ENCODE measurements at regions not wholly inside any gene's neighbourhood (a gene's known extent, or its start where the extent isn't known, plus 50 kb on each side); places are given as distances from the start of the nearest gene placed in this dataset.
"Not testable (repeated sequence)": the region's sequence is repeated elsewhere in the genome, so short reads cannot be mapped to it uniquely, and the experiment has no call there.

DNA sequence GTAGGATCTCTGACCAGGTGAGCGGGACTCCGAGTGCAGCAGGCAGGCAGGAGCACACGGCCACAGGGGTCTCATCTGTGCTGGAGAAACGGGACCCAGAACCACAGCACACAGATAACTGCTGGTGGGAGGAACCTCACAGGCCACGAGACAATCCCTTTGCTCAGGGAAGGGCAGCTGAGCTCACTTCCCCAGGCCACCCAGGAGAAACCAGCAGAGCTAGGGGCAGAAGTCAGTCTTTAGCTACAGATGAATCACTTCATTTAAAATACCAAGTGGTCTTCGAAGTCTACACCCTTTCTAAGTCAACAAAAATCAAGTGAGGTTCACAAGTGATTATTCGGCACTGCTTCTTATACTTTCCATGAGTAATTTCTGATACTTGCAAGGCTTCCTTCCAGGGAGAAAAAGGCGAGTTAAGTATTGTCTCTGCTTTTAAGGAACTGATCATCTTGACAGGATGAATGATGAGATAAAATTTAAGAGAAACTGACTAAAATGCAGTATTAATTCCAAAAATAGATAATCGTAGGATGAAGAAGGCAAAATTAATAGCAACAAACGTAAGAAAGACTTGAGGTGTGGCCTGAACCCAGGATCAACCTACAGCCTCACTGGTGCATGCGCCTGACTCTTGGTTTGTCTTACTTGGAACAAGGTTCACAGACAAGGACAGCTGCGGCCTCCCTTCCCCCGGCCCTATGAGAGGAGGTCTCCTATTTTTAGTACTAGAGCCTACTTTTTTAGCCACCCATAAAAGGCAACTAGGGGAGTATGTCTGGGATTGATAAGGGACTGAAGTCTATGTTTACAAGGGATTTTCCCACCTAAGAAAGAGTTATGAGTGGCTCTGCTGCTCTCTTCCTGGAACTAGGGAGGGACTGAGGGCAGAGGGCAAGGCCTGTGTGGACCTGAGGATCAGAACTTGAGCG is 233.6 kb downstream of the TTLL2 start:
- intact Hi-C loops (cut with micrococcal nuclease): no loop called here
- Histone ChIP-seq H3K27me3 (ENCODE audit: low read length) (no peaks in the 10 kb centered on the region), H3K4me3 (ENCODE audit: low read length) (no peak overlapping the region), H3K4me1 (ENCODE audit: insufficient read depth, low read length) (no peaks in the 10 kb centered on the region), H3K27ac (ENCODE audit: low read length) (no peak overlapping the region), H3K36me3 (ENCODE audit: low read depth, low read length) (no peaks in the 10 kb centered on the region), H3K9ac (ENCODE audit: low read length) (no peak overlapping the region), H3K9me3 (ENCODE audit: low read length) (no peaks in the 10 kb centered on the region), H3K4me2 (ENCODE audit: low read length) (no peak overlapping the region), H3F3A (ENCODE audit: low read length, unreplicated experiment) (no peaks in the 10 kb centered on the region), H3K79me2 (ENCODE audit: low read length) (no peaks in the 10 kb centered on the region), H2AFZ (ENCODE audit: low read length) (no peak overlapping the region), H3K9me2 (replicated peaks; ENCODE audit: low read length) (no peaks in the 10 kb centered on the region), H4K20me1 (ENCODE audit: low read length) (no peaks in the 10 kb centered on the region)
- ChIA-PET POLR2A (ENCODE audit: unreplicated experiment) (no interaction called here), CTCF (no interaction called here)
- TF ChIP-seq EZH2 (IDR thresholded peaks at IDR 0.05; ENCODE audit: low read length, unreplicated experiment) (no peak), CTCF (conservative IDR thresholded peaks at IDR 0.05; ENCODE audit: low read depth, low read length) (no peak), EZH2phosphoT487 (IDR thresholded peaks at IDR 0.05; ENCODE audit: borderline replicate concordance, low read length) (no peak)
- ATAC-seq: no peak
- DNase-seq: no peak
- BruUV-seq (replicated peaks): no TSS peak

GRCh38 chr6:167559675-167560479 is 235.0 kb downstream of the TTLL2 start:
- Histone ChIP-seq H4K20me1 (ENCODE audit: low read length) (no peaks in the 10 kb centered on the region), H3K27ac (ENCODE audit: low read length) (no peak overlapping the region), H3K9me2 (replicated peaks; ENCODE audit: low read length) (no peaks in the 10 kb centered on the region), H3K36me3 (ENCODE audit: low read depth, low read length) (no peaks in the 10 kb centered on the region), H3F3A (ENCODE audit: low read length, unreplicated experiment) (no peaks in the 10 kb centered on the region), H3K79me2 (ENCODE audit: low read length) (no peaks in the 10 kb centered on the region), H3K9me3 (ENCODE audit: low read length) (no peaks in the 10 kb centered on the region), H3K9ac (ENCODE audit: low read length) (no peak overlapping the region), H3K4me1 (ENCODE audit: insufficient read depth, low read length) (no peaks in the 10 kb centered on the region), H3K4me3 (ENCODE audit: low read length) (no peak overlapping the region), H2AFZ (ENCODE audit: low read length) (no peak overlapping the region), H3K4me2 (ENCODE audit: low read length) (no peak overlapping the region), H3K27me3 (ENCODE audit: low read length) (no peaks in the 10 kb centered on the region)
- ChIA-PET POLR2A (ENCODE audit: unreplicated experiment) (no interaction called here), CTCF (no interaction called here)
- ATAC-seq (no peak), DNase-seq (no peak)
- intact Hi-C loops (cut with micrococcal nuclease): no loop called here
- TF ChIP-seq EZH2phosphoT487 (IDR thresholded peaks at IDR 0.05; ENCODE audit: borderline replicate concordance, low read length): no peak
- BruUV-seq (replicated peaks): no TSS peak

DNA sequence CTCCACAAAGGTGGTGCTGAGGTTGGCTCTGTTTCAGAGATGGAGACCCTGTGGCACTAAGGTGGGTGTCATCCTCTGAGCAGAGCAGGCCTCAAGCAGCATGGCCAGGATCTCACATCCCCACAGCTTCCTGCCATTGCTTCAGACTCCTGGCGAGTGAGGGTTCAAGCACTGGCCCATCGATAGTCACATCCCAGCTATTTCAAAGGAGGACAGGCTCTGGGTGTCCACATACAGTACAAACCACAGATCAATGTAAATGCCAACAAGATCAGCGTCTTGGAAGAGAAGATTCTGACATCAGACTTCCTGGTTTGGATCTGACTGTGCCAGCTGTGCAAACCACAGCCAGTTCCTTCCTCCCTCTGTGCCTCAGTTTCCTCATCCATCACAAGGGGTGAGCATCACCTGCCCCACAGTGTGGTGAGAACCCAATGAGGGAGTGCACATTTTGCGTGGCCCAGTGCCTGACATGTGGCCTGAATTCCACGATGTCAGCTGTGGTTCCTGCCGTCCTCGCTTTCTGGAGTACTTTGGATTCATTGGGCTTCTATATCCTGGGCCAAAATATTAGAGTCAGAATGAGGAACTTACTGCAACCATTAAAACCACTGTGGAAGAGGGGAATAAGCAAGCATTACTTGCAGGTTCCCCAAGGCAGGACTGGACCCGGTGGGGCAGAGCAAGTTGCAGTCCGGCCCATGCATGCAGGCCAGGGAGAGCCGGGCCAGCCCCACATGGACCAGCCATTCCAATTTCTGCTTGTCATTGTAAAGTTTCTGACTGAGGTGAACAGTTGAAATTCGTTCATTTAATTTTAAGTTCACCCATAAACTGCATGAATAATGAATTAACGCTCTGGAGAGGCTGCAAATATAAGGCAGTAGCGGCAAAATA is 236.0 kb downstream of the TTLL2 start:
- Histone ChIP-seq H4K20me1 (ENCODE audit: low read length) (no peaks in the 10 kb centered on the region), H3F3A (ENCODE audit: low read length, unreplicated experiment) (no peaks in the 10 kb centered on the region), H3K9ac (ENCODE audit: low read length) (no peak overlapping the region), H2AFZ (ENCODE audit: low read length) (no peak overlapping the region), H3K36me3 (ENCODE audit: low read depth, low read length) (no peaks in the 10 kb centered on the region), H3K27ac (ENCODE audit: low read length) (no peak overlapping the region), H3K79me2 (ENCODE audit: low read length) (no peaks in the 10 kb centered on the region), H3K9me2 (replicated peaks; ENCODE audit: low read length) (no peaks in the 10 kb centered on the region), H3K4me3 (ENCODE audit: low read length) (no peak overlapping the region), H3K4me2 (ENCODE audit: low read length) (no peak overlapping the region), H3K9me3 (ENCODE audit: low read length) (no peaks in the 10 kb centered on the region), H3K27me3 (ENCODE audit: low read length) (no peaks in the 10 kb centered on the region), H3K4me1 (ENCODE audit: insufficient read depth, low read length) (no peaks in the 10 kb centered on the region)
- BruUV-seq (replicated peaks): no TSS peak
- intact Hi-C loops (cut with micrococcal nuclease): no loop called here
- ATAC-seq: no peak
- ChIA-PET CTCF (no interaction called here), POLR2A (ENCODE audit: unreplicated experiment) (no interaction called here)
- no peak for TF ChIP-seq EZH2phosphoT487 (IDR thresholded peaks at IDR 0.05; ENCODE audit: borderline replicate concordance, low read length)
- TF ChIP-seq CTCF (conservative IDR thresholded peaks at IDR 0.05; ENCODE audit: low read depth, low read length): no peak
- TF ChIP-seq EZH2 (IDR thresholded peaks at IDR 0.05; ENCODE audit: low read length, unreplicated experiment): no peak
- no peak for DNase-seq

DNA sequence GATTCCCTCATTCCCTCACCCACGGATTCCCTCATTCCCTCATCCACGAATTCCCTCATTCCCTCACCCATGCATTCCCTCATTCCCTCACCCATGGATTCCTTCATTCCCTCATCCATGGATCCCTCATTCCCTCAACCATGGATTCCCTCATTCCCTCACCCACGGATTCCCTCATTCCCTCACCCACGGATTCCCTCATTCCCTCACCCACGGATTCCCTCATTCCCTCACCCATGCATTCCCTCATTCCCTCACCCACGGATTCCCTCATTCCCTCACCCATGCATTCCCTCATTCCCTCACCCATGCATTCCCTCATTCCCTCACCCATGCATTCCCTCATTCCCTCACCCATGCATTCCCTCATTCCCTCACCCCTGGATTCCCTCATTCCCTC is 238.0 kb downstream of the TTLL2 start:
- H4K20me1 ChIP-seq (ENCODE audit: low read length); H3K4me3 ChIP-seq (ENCODE audit: low read length); H3K27me3 ChIP-seq (ENCODE audit: low read length); H3K36me3 ChIP-seq (ENCODE audit: low read depth, low read length); H3K79me2 ChIP-seq (ENCODE audit: low read length); POLR2A ChIA-PET (ENCODE audit: unreplicated experiment); H3F3A ChIP-seq (ENCODE audit: low read length, unreplicated experiment); CTCF ChIA-PET; H3K4me1 ChIP-seq (ENCODE audit: insufficient read depth, low read length); ATAC-seq; intact Hi-C loops (cut with micrococcal nuclease); H3K27ac ChIP-seq (ENCODE audit: low read length); H3K4me2 ChIP-seq (ENCODE audit: low read length); BruUV-seq (replicated peaks); H3K9me3 ChIP-seq (ENCODE audit: low read length); H2AFZ ChIP-seq (ENCODE audit: low read length); H3K9me2 ChIP-seq (replicated peaks; ENCODE audit: low read length); DNase-seq; H3K9ac ChIP-seq (ENCODE audit: low read length): not testable (repeated sequence)
